GM23338 (cell line): ENCODE measurements at regions not wholly inside any gene's neighbourhood (a gene's known extent, or its start where the extent isn't known, plus 50 kb on each side); places are given as distances from the start of the nearest gene placed in this dataset.

Experiments
- ATAC-seq: fragments of 200-7000 bp; cut with Tn5 transposase; 3 replicates; pipeline ENCODE4 v1.9.1; 2020
- DNase-seq: peaks from one replicate; pipeline ENCODE4 v3.0.0-alpha.2; 2015; ENCODE audit warnings: low spot score
- H2AFZ ChIP-seq: fragments of 200-600 bp; sonication (generic); 2 replicates; pipeline ENCODE4 v1.8.0; 2016; ENCODE audit warnings: antibody characterized with exemption, mild to moderate bottlenecking, moderate library complexity
- H3F3A ChIP-seq: fragments of 200-600 bp; sonication (generic); replicated peaks from 2 replicates; pipeline ENCODE4 v1.8.0; 2017; ENCODE audit warnings: antibody characterized with exemption, mixed run types, low read depth
- H3K27ac ChIP-seq: fragments of 200-600 bp; sonication (generic); 2 replicates; pipeline ENCODE4 v1.6.1; 2016; ENCODE audit warnings: low read depth
- H3K27me3 ChIP-seq: fragments of 200-600 bp; sonication (generic); 2 replicates; pipeline ENCODE4 v1.8.0; 2016; ENCODE audit warnings: mild to moderate bottlenecking, mixed run types, moderate library complexity; ENCODE audit not compliant: insufficient read depth
- H3K36me3 ChIP-seq: fragments of 200-600 bp; sonication (generic); 2 replicates; pipeline ENCODE4 v1.8.0; 2016; ENCODE audit warnings: mild to moderate bottlenecking; ENCODE audit not compliant: insufficient read depth
- H3K4me1 ChIP-seq: fragments of 200-600 bp; sonication (generic); 2 replicates; pipeline ENCODE4 v1.8.0; 2016; ENCODE audit warnings: mild to moderate bottlenecking, moderate library complexity; ENCODE audit not compliant: insufficient read depth
- H3K4me2 ChIP-seq: fragments of 200-600 bp; sonication (generic); 2 replicates; pipeline ENCODE4 v1.7.1; 2017; ENCODE audit warnings: mixed run types
- H3K4me3 ChIP-seq: fragments of 200-600 bp; sonication (generic); 2 replicates; pipeline ENCODE4 v1.6.1; 2016; ENCODE audit warnings: mixed run types
- H3K79me2 ChIP-seq: fragments of 200-600 bp; sonication (generic); replicated peaks from 2 replicates; pipeline ENCODE4 v1.8.0; 2017; ENCODE audit warnings: mild to moderate bottlenecking; ENCODE audit not compliant: insufficient read depth
- H3K9me2 ChIP-seq: fragments of 200-600 bp; sonication (generic); 2 replicates; pipeline ENCODE4 v1.8.0; 2017; ENCODE audit not compliant: insufficient read depth
- H4K20me1 ChIP-seq: fragments of 200-600 bp; sonication (generic); replicated peaks from 2 replicates; pipeline ENCODE4 v1.8.0; 2017; ENCODE audit warnings: mild to moderate bottlenecking; ENCODE audit not compliant: insufficient read depth
- H3K27ac Mint-ChIP-seq: 2 replicates; pipeline ENCODE4 v1.8.0; 2020; ENCODE audit warnings: inconsistent platforms, mild to moderate bottlenecking, moderate library complexity, mixed read lengths
- H3K27me3 Mint-ChIP-seq: 3 replicates; pipeline ENCODE4 v1.8.0; 2022; ENCODE audit warnings: low read depth, mild to moderate bottlenecking, moderate library complexity, mixed read lengths, inconsistent platforms; ENCODE audit not compliant: insufficient read depth, poor library complexity
- H3K36me3 Mint-ChIP-seq: 3 replicates; pipeline ENCODE4 v1.8.0; 2021; ENCODE audit warnings: low read depth, mild to moderate bottlenecking, inconsistent platforms, moderate library complexity, mixed read lengths
- H3K4me1 Mint-ChIP-seq: 3 replicates; pipeline ENCODE4 v1.8.0; 2020; ENCODE audit warnings: mild to moderate bottlenecking, inconsistent platforms, mixed read lengths
- H3K4me3 Mint-ChIP-seq: 3 replicates; pipeline ENCODE4 v1.8.0; 2021; ENCODE audit warnings: moderate library complexity, mild to moderate bottlenecking, inconsistent platforms, mixed read lengths
- H3K9me3 Mint-ChIP-seq: 3 replicates; pipeline ENCODE4 v1.8.0; 2020; ENCODE audit warnings: moderate library complexity, mild to moderate bottlenecking, inconsistent platforms, mixed read lengths
- CREB1 ChIP-seq: fragments of 250-450 bp; sonication (Bioruptor Pico); IDR thresholded peaks from 2 replicates; pipeline ENCODE4 v1.5.0; 2020; ENCODE audit warnings: low read depth, mild to moderate bottlenecking, moderate library complexity
- EZH2 ChIP-seq: fragments of 200-600 bp; sonication (generic); IDR thresholded peaks from one replicate; pipeline ENCODE4 v1.8.0; 2017; ENCODE audit warnings: antibody characterized with exemption, mild to moderate bottlenecking, low read depth; ENCODE audit not compliant: unreplicated experiment
- EZH2phosphoT487 ChIP-seq: fragments of 200-600 bp; sonication (generic); IDR thresholded peaks from one replicate; pipeline ENCODE4 v1.8.1; 2018; ENCODE audit warnings: antibody characterized with exemption; ENCODE audit not compliant: unreplicated experiment
- JUNB ChIP-seq: IDR thresholded peaks from one replicate; pipeline ENCODE4 v1.6.1; 2016; ENCODE audit warnings: antibody characterized with exemption; ENCODE audit not compliant: unreplicated experiment
- NANOG ChIP-seq: IDR thresholded peaks from 2 replicates; pipeline ENCODE4 v1.6.1; 2016; ENCODE audit warnings: antibody characterized with exemption, borderline replicate concordance
- POLR2AphosphoS5 ChIP-seq: IDR thresholded peaks from 2 replicates; pipeline ENCODE4 v1.6.1; 2016; ENCODE audit warnings: antibody characterized with exemption, low read depth
- STAT1 ChIP-seq: IDR thresholded peaks from one replicate; pipeline ENCODE4 v1.6.1; 2016; ENCODE audit warnings: antibody characterized with exemption; ENCODE audit not compliant: unreplicated experiment
- ZNF114 ChIP-seq: fragments of 250-450 bp; sonication (Bioruptor Pico); IDR thresholded peaks from 2 replicates; pipeline ENCODE4 v1.5.0; 2020; ENCODE audit warnings: mild to moderate bottlenecking, moderate library complexity
- ZNF331 ChIP-seq: fragments of 250-450 bp; sonication (Bioruptor Pico); IDR thresholded peaks from 2 replicates; pipeline ENCODE4 v1.5.0; 2020; ENCODE audit warnings: low read depth, mild to moderate bottlenecking, moderate library complexity
- TF ChIP-seq, protein P1 (sequence below): IDR thresholded peaks from one replicate; pipeline ENCODE4 v1.6.1; 2018; ENCODE audit warnings: antibody characterized with exemption; ENCODE audit not compliant: unreplicated experiment
- TF ChIP-seq, protein P2 (sequence below): IDR thresholded peaks from 2 replicates; pipeline ENCODE4 v1.6.1; 2016; ENCODE audit warnings: antibody characterized with exemption
- TF ChIP-seq, protein P3 (sequence below), 2 experiments: fragments of 200-600 bp in 1 of 2; sonication (generic) in 1 of 2; conservative IDR thresholded peaks; 2 replicates each; pipeline versions ENCODE4 v1.5.1 to v1.6.1; 2016 to 2017; ENCODE audit warnings: antibody characterized with exemption in 2 of 2, low read depth in 2 of 2, mild to moderate bottlenecking in 2 of 2, moderate library complexity in 1 of 2
- TF ChIP-seq, protein P4 (sequence below): fragments of 250-450 bp; sonication (Bioruptor Pico); IDR thresholded peaks from 2 replicates; pipeline ENCODE4 v1.5.0; 2020; ENCODE audit warnings: mild to moderate bottlenecking, moderate library complexity

DNA sequence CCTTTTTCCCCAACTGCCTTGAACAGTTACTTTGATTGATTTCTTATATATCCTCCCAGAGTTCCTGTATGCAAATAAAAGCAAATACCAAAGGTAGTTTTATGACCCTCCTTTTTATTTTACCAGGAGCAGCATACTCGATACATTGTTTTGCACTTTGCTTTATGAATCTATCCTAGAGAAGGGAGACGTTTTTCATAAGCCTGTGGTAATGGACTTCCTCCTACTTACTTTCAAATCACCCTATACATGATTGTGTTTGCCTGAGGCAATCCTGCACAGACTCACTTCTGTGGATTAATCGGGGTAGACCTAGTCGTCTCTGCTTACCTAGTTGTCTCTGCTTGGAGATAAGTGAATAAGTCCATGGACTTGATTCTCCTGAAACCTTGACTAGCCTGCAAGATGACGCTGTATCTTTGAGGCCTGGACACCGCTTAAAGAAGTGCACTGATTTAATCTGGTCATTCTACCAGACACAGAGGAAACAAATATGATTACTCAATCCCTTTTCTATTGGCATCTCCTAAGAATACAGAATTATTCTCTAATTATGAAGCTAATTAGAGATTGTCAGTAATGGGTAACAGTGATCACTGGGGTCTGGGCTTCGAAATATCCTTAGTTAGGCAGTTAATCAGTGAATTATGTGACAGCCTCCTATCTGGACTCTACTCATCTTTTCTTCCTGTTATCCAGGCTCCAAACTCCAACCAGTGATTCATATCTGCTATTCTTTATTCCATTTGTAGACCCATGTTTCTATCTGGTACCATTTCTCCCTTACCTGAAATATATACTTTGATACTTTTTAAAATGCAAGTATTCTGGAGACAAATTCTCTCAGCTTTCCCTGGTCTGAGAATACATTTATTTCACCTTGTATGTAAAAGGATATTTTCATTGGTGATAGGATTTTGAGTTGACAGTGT, 447.4 kb upstream of the TRIB2 start:
- Histone ChIP-seq H3K36me3 (no peaks in the 10 kb centered on the region), H3K4me1 (peaks cover 6% of the 10 kb centered on the region), H2AFZ (no peak overlapping the region), H3K79me2 (no peaks in the 10 kb centered on the region), H3K27me3 (no peaks in the 10 kb centered on the region), H3K9me2 (0 out of 2 replicates have a peak, but pooled peaks cover 6% of the 10 kb centered on the region), H3K4me2 (no peak overlapping the region), H3F3A (no peaks in the 10 kb centered on the region), H4K20me1 (no peaks in the 10 kb centered on the region), H3K27ac (no peak overlapping the region), H3K4me3 (no peak overlapping the region)
- ATAC-seq (no peak), DNase-seq (no peak)
- no peak overlapping the region for H3K27ac Mint-ChIP-seq
- no peaks in the 10 kb centered on the region for H3K27me3 Mint-ChIP-seq
- TF ChIP-seq JUNB (no peak), EZH2phosphoT487 (no peak), CREB1 (no peak), ZNF114 (CRISPR knock-in tag) (no peak), EZH2 (no peak), POLR2AphosphoS5 (no peak), NANOG (no peak), ZNF331 (no peak), STAT1 (no peak)
- TF ChIP-seq, protein P1, sequence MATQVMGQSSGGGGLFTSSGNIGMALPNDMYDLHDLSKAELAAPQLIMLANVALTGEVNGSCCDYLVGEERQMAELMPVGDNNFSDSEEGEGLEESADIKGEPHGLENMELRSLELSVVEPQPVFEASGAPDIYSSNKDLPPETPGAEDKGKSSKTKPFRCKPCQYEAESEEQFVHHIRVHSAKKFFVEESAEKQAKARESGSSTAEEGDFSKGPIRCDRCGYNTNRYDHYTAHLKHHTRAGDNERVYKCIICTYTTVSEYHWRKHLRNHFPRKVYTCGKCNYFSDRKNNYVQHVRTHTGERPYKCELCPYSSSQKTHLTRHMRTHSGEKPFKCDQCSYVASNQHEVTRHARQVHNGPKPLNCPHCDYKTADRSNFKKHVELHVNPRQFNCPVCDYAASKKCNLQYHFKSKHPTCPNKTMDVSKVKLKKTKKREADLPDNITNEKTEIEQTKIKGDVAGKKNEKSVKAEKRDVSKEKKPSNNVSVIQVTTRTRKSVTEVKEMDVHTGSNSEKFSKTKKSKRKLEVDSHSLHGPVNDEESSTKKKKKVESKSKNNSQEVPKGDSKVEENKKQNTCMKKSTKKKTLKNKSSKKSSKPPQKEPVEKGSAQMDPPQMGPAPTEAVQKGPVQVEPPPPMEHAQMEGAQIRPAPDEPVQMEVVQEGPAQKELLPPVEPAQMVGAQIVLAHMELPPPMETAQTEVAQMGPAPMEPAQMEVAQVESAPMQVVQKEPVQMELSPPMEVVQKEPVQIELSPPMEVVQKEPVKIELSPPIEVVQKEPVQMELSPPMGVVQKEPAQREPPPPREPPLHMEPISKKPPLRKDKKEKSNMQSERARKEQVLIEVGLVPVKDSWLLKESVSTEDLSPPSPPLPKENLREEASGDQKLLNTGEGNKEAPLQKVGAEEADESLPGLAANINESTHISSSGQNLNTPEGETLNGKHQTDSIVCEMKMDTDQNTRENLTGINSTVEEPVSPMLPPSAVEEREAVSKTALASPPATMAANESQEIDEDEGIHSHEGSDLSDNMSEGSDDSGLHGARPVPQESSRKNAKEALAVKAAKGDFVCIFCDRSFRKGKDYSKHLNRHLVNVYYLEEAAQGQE: no peak
- TF ChIP-seq, protein P2, sequence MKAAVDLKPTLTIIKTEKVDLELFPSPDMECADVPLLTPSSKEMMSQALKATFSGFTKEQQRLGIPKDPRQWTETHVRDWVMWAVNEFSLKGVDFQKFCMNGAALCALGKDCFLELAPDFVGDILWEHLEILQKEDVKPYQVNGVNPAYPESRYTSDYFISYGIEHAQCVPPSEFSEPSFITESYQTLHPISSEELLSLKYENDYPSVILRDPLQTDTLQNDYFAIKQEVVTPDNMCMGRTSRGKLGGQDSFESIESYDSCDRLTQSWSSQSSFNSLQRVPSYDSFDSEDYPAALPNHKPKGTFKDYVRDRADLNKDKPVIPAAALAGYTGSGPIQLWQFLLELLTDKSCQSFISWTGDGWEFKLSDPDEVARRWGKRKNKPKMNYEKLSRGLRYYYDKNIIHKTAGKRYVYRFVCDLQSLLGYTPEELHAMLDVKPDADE: no peak
- TF ChIP-seq, protein P3, sequence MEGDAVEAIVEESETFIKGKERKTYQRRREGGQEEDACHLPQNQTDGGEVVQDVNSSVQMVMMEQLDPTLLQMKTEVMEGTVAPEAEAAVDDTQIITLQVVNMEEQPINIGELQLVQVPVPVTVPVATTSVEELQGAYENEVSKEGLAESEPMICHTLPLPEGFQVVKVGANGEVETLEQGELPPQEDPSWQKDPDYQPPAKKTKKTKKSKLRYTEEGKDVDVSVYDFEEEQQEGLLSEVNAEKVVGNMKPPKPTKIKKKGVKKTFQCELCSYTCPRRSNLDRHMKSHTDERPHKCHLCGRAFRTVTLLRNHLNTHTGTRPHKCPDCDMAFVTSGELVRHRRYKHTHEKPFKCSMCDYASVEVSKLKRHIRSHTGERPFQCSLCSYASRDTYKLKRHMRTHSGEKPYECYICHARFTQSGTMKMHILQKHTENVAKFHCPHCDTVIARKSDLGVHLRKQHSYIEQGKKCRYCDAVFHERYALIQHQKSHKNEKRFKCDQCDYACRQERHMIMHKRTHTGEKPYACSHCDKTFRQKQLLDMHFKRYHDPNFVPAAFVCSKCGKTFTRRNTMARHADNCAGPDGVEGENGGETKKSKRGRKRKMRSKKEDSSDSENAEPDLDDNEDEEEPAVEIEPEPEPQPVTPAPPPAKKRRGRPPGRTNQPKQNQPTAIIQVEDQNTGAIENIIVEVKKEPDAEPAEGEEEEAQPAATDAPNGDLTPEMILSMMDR (conservative IDR thresholded peaks at IDR 0.05; ENCODE audit: low read depth in 2 of 2): no peak
- TF ChIP-seq, protein P4, sequence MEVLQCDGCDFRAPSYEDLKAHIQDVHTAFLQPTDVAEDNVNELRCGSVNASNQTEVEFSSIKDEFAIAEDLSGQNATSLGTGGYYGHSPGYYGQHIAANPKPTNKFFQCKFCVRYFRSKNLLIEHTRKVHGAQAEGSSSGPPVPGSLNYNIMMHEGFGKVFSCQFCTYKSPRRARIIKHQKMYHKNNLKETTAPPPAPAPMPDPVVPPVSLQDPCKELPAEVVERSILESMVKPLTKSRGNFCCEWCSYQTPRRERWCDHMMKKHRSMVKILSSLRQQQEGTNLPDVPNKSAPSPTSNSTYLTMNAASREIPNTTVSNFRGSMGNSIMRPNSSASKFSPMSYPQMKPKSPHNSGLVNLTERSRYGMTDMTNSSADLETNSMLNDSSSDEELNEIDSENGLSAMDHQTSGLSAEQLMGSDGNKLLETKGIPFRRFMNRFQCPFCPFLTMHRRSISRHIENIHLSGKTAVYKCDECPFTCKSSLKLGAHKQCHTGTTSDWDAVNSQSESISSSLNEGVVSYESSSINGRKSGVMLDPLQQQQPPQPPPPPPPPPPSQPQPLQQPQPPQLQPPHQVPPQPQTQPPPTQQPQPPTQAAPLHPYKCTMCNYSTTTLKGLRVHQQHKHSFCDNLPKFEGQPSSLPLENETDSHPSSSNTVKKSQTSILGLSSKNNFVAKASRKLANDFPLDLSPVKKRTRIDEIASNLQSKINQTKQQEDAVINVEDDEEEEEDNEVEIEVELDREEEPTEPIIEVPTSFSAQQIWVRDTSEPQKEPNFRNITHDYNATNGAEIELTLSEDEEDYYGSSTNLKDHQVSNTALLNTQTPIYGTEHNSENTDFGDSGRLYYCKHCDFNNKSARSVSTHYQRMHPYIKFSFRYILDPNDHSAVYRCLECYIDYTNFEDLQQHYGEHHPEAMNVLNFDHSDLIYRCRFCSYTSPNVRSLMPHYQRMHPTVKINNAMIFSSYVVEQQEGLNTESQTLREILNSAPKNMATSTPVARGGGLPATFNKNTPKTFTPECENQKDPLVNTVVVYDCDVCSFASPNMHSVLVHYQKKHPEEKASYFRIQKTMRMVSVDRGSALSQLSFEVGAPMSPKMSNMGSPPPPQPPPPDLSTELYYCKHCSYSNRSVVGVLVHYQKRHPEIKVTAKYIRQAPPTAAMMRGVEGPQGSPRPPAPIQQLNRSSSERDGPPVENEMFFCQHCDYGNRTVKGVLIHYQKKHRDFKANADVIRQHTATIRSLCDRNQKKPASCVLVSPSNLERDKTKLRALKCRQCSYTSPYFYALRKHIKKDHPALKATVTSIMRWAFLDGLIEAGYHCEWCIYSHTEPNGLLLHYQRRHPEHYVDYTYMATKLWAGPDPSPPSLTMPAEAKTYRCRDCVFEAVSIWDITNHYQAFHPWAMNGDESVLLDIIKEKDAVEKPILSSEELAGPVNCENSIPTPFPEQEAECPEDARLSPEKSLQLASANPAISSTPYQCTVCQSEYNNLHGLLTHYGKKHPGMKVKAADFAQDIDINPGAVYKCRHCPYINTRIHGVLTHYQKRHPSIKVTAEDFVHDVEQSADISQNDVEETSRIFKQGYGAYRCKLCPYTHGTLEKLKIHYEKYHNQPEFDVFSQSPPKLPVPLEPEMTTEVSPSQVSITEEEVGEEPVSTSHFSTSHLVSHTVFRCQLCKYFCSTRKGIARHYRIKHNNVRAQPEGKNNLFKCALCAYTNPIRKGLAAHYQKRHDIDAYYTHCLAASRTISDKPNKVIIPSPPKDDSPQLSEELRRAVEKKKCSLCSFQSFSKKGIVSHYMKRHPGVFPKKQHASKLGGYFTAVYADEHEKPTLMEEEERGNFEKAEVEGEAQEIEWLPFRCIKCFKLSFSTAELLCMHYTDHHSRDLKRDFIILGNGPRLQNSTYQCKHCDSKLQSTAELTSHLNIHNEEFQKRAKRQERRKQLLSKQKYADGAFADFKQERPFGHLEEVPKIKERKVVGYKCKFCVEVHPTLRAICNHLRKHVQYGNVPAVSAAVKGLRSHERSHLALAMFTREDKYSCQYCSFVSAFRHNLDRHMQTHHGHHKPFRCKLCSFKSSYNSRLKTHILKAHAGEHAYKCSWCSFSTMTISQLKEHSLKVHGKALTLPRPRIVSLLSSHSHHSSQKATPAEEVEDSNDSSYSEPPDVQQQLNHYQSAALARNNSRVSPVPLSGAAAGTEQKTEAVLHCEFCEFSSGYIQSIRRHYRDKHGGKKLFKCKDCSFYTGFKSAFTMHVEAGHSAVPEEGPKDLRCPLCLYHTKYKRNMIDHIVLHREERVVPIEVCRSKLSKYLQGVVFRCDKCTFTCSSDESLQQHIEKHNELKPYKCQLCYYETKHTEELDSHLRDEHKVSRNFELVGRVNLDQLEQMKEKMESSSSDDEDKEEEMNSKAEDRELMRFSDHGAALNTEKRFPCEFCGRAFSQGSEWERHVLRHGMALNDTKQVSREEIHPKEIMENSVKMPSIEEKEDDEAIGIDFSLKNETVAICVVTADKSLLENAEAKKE (CRISPR knock-in tag): no peak
- H3K4me3 Mint-ChIP-seq: no peak overlapping the region
- H3K4me1 Mint-ChIP-seq: peaks cover 6% of the 10 kb centered on the region
- no peaks in the 10 kb centered on the region for H3K9me3 Mint-ChIP-seq
- H3K36me3 Mint-ChIP-seq: no peaks in the 10 kb centered on the region
